K562 (cell line): ENCODE measurements at regions not wholly inside any gene's neighbourhood (a gene's known extent, or its start where the extent isn't known, plus 50 kb on each side); places are given as distances from the start of the nearest gene placed in this dataset.

Experiments
- ATAC-seq: fragments of 200-7000 bp; cut with Tn5 transposase; 3 replicates; pipeline ENCODE4 v1.9.1; 2020; ENCODE audit warnings: moderate library complexity
- BruUV-seq: library from RNA; stranded (reverse); fragments of 400-500 nt; replicated peaks from 2 replicates; lab custom pipeline; 2021; lab: Mats Ljungman, UMichigan
- CTCF ChIA-PET: fragments of 300-600 bp; formaldehyde crosslinking; extraction: SDS; loops from one replicate; lab custom pipeline; 2021; ENCODE audit warnings: low intra/inter-chr PET ratio; lab: Yijun Ruan, JAX
- POLR2A ChIA-PET: fragments of 300-600, 350-650 bp; sonication (Branson Sonifier 250); formaldehyde crosslinking; extraction: SDS; loops from one replicate; lab custom pipeline; 2021; ENCODE audit warnings: antibody characterized with exemption, inconsistent platforms; lab: Yijun Ruan, JAX
- DNase-seq, 4 experiments: peaks; one replicate each; pipeline versions ENCODE4 v3.0.0 to v3.0.0-alpha.2; 2011 to 2018; ENCODE audit warnings: low spot score in 3 of 4, mixed read lengths in 3 of 4; ENCODE audit errors: extremely low read depth in 1 of 4
- FAIRE-seq: peaks from 2 replicates; lab custom pipeline; 2011; peaks lifted over from hg19 to GRCh38; lab: Jason Lieb, UNC
- H2AFZ ChIP-seq: 2 replicates; pipeline ENCODE4 v1.6.0; 2011; ENCODE audit warnings: low read depth, low read length, control low read depth, inconsistent platforms
- H3K27ac ChIP-seq: fragments of 200-600 bp; 3 replicates; pipeline ENCODE4 v1.8.0; 2011; ENCODE audit warnings: low read depth, mild to moderate bottlenecking, control low read depth, inconsistent platforms, low read length, moderate library complexity, mixed read lengths; ENCODE audit errors: extremely low read depth
- H3K27me3 ChIP-seq, 2 experiments: fragments of 300-600 bp in 1 of 2; 2 replicates in 1 of 2; 3 replicates in 1 of 2; pipeline versions ENCODE4 v1.6.0 to v1.8.0; 2011; ENCODE audit warnings: inconsistent platforms in 2 of 2, low read length in 2 of 2, mild to moderate bottlenecking in 1 of 2, mixed read lengths in 1 of 2, moderate library complexity in 1 of 2; ENCODE audit not compliant: control insufficient read depth in 2 of 2, insufficient read depth in 2 of 2
- H3K36me3 ChIP-seq: fragments of 300-600 bp; 3 replicates; pipeline ENCODE4 v1.8.0; 2011; ENCODE audit warnings: mild to moderate bottlenecking, low read length, inconsistent platforms; ENCODE audit not compliant: control insufficient read depth, insufficient read depth
- H3K4me1 ChIP-seq, 2 experiments: fragments of 200-600 bp in 1 of 2; replicated peaks in 1 of 2; 2 replicates in 1 of 2; 3 replicates in 1 of 2; pipeline versions ENCODE4 v1.5.1 to v1.8.0; 2011; ENCODE audit warnings: inconsistent platforms in 2 of 2, low read length in 2 of 2, mild to moderate bottlenecking in 1 of 2, mixed read lengths in 1 of 2, moderate library complexity in 1 of 2; ENCODE audit not compliant: control insufficient read depth in 2 of 2, insufficient read depth in 2 of 2
- H3K4me2 ChIP-seq: 2 replicates; pipeline ENCODE4 v1.6.1; 2011; ENCODE audit warnings: low read length, control low read depth, inconsistent platforms, mixed read lengths; ENCODE audit not compliant: insufficient read depth
- H3K4me3 ChIP-seq: fragments of 200-600 bp; sonication (generic), shearing (Covaris generic); 2 replicates; pipeline ENCODE4 v1.5.1; 2016; ENCODE audit warnings: control low read depth, inconsistent platforms
- H3K79me2 ChIP-seq: fragments of 200-600 bp; 3 replicates; pipeline ENCODE4 v1.8.0; 2011; ENCODE audit warnings: low read length, inconsistent platforms; ENCODE audit not compliant: control insufficient read depth, insufficient read depth
- H3K9ac ChIP-seq, 2 experiments: 2 replicates each; pipeline versions ENCODE4 v1.6.0 to v1.6.1; 2011; ENCODE audit warnings: low read depth in 2 of 2, low read length in 2 of 2, control low read depth in 1 of 2, inconsistent platforms in 1 of 2, mild to moderate bottlenecking in 1 of 2, mixed read lengths in 1 of 2; ENCODE audit not compliant: insufficient read depth in 1 of 2
- H3K9me1 ChIP-seq: one replicate; pipeline ENCODE4 v1.6.0; 2011; ENCODE audit warnings: inconsistent platforms, mild to moderate bottlenecking, low read length, moderate library complexity; ENCODE audit not compliant: control insufficient read depth, insufficient read depth
- H3K9me3 ChIP-seq: replicated peaks from 2 replicates; pipeline ENCODE4 v1.5.1; 2011; ENCODE audit warnings: low read depth, low read length, inconsistent platforms; ENCODE audit not compliant: control insufficient read depth, insufficient read depth
- H4K20me1 ChIP-seq: replicated peaks from 2 replicates; pipeline ENCODE4 v1.6.1; 2011; ENCODE audit warnings: low read length, inconsistent platforms, mixed read lengths; ENCODE audit not compliant: control insufficient read depth, insufficient read depth
- BACH1 ChIP-seq: fragments of 200-800 bp; sonication (Bioruptor generic); IDR thresholded peaks from 2 replicates; pipeline ENCODE4 v1.6.1; 2016; ENCODE audit warnings: missing genetic modification characterization, missing compliant biosample characterization
- CBFB ChIP-seq: sonication (generic); formaldehyde crosslinking; IDR thresholded peaks from 2 replicates; pipeline ENCODE4 v1.4.0; 2020; ENCODE audit warnings: mild to moderate bottlenecking, missing genetic modification reagents
- CBX3 ChIP-seq, 2 experiments: IDR thresholded peaks; 1 replicate in 1 of 2; 2 replicates in 1 of 2; pipeline ENCODE4 v1.6.1; 2012; ENCODE audit warnings: inconsistent platforms in 2 of 2, low read length in 2 of 2, borderline replicate concordance in 1 of 2, control low read depth in 1 of 2
- ERF ChIP-seq: fragments of 450-650 bp; formaldehyde crosslinking; IDR thresholded peaks from 2 replicates; pipeline ENCODE4 v1.4.0; 2020; ENCODE audit warnings: mild to moderate bottlenecking, mixed read lengths
- FOXP1 ChIP-seq: sonication (generic); formaldehyde crosslinking; IDR thresholded peaks from 2 replicates; pipeline ENCODE4 v1.8.0; 2022; ENCODE audit warnings: mild to moderate bottlenecking, missing genetic modification reagents
- KAT8 ChIP-seq: fragments of 450-650 bp; IDR thresholded peaks from 2 replicates; pipeline ENCODE4 v1.6.1; 2016; ENCODE audit warnings: low read depth, mild to moderate bottlenecking
- MBD1 ChIP-seq: fragments of 250-450 bp; sonication (Bioruptor Pico); IDR thresholded peaks from 2 replicates; pipeline ENCODE4 v1.8.0; 2022; ENCODE audit warnings: inconsistent platforms
- PTRF ChIP-seq: fragments of 450-650 bp; IDR thresholded peaks from 2 replicates; pipeline ENCODE4 v1.6.1; 2016; ENCODE audit warnings: mild to moderate bottlenecking, missing genetic modification characterization, missing compliant biosample characterization
- RBM15 ChIP-seq: fragments of 200-400 bp; formaldehyde crosslinking; IDR thresholded peaks from 2 replicates; pipeline ENCODE4 v1.6.1; 2018; ENCODE audit warnings: mild to moderate bottlenecking, low read length, moderate library complexity; ENCODE audit not compliant: insufficient read depth
- RCOR1 ChIP-seq, 2 experiments: IDR thresholded peaks; 2 replicates each; pipeline ENCODE4 v1.6.1; 2012; ENCODE audit warnings: low read depth in 2 of 2, low read length in 2 of 2, borderline replicate concordance in 1 of 2, improper control_type of control experiment in 1 of 2
- RFX5 ChIP-seq: IDR thresholded peaks from 2 replicates; pipeline ENCODE4 v1.6.1; 2011; ENCODE audit warnings: low read depth, mild to moderate bottlenecking, improper control_type of control experiment, low read length
- U2AF2 ChIP-seq: fragments of 200-400 bp; formaldehyde crosslinking; optimal IDR thresholded peaks from 2 replicates; pipeline ENCODE3; 2017; ENCODE audit warnings: low read depth, mild to moderate bottlenecking, low read length
- ZFP30 ChIP-seq: fragments of 250-450 bp; sonication (Bioruptor Pico); IDR thresholded peaks from 2 replicates; pipeline ENCODE4 v1.8.0; 2022; ENCODE audit warnings: moderate library complexity, mild to moderate bottlenecking, inconsistent platforms, borderline replicate concordance
- ZNF57 ChIP-seq: fragments of 450-650 bp; formaldehyde crosslinking; IDR thresholded peaks from 2 replicates; pipeline ENCODE4 v1.4.0; 2020; ENCODE audit warnings: mild to moderate bottlenecking, moderate library complexity
- ZNF699 ChIP-seq: fragments of 250-450 bp; sonication (Bioruptor Pico); IDR thresholded peaks from 2 replicates; pipeline ENCODE4 v1.8.0; 2021; ENCODE audit warnings: mild to moderate bottlenecking, moderate library complexity; ENCODE audit not compliant: insufficient replicate concordance
- WGBS: fragments of 100-300 bp; shearing (Covaris generic); methylation state at CpG from one replicate; pipeline ENCODE4 v1.1.6; 2016; ENCODE audit warnings: low coverage, mixed read lengths; ENCODE audit not compliant: insufficient coverage; ENCODE audit errors: missing lambda C conversion rate; 5-methylcytosine and 5-hydroxymethylcytosine counted together
- in situ Hi-C: fragments of 300-500 bp; cut with MboI; formaldehyde crosslinking; loops from 4 replicates; pipeline ENCODE4 v1.15.0; 2018; ENCODE audit warnings: inconsistent platforms, mixed read lengths
- intact Hi-C: fragments of 100-400 bp; cut with micrococcal nuclease; formaldehyde crosslinking; loops from 2 replicates; pipeline ENCODE4 v1.14.2; 2022

- no peaks in the 10 kb centered on the region for H4K20me1 ChIP-seq
- H3K9me1 ChIP-seq, result no peaks in the 10 kb centered on the region
- no peak overlapping the region for H3K27ac ChIP-seq
- no peaks in the 10 kb centered on the region for H3K79me2 ChIP-seq
- H3K4me2 ChIP-seq, result no peak overlapping the region
- no peak overlapping the region for H2AFZ ChIP-seq
- ChIA-PET CTCF (no interaction called here), POLR2A (no interaction called here)
- FAIRE-seq, result no peak
- DNase-seq, result no peak
- in situ Hi-C loops, result no loop called here
- H3K9me3 ChIP-seq, result no peaks in the 10 kb centered on the region; the same call in 1 of the 2 replicates
- H3K9ac ChIP-seq, result no peak overlapping the region
- intact Hi-C loops, result no loop called here
- no peak for TF ChIP-seq ZNF699 (CRISPR knock-in tag)
- TF ChIP-seq ZFP30 (CRISPR knock-in tag), result no peak
- no peak for TF ChIP-seq CBX3 (IDR thresholded peaks at IDR 0.05; ENCODE audit: borderline replicate concordance in 1 of 2, low read length in 2 of 2)
- no peak for TF ChIP-seq MBD1 (CRISPR knock-in tag)
- no peak for TF ChIP-seq RCOR1 (IDR thresholded peaks at IDR 0.05; ENCODE audit: borderline replicate concordance in 1 of 2, low read depth in 2 of 2, low read length in 2 of 2)
- no peak for TF ChIP-seq ERF (CRISPR knock-in tag)
- TF ChIP-seq RFX5, result no peak
- TF ChIP-seq CBFB (CRISPR knock-in tag), result no peak
- no peak for TF ChIP-seq KAT8
- TF ChIP-seq PTRF, result no peak
- no peak for TF ChIP-seq U2AF2
- no peak for TF ChIP-seq ZNF57
- TF ChIP-seq FOXP1 (CRISPR knock-in tag), result no peak
- TF ChIP-seq RBM15, result no peak
- TF ChIP-seq BACH1 (tag), result no peak
- TF ChIP-seq, all 486 proteins: peak for 0
- H3K4me1 ChIP-seq, result no peaks in the 10 kb centered on the region
- no peaks in the 10 kb centered on the region for H3K36me3 ChIP-seq
- no peak overlapping the region for H3K4me3 ChIP-seq
- no peak for ATAC-seq
- H3K27me3 ChIP-seq, result no peaks in the 10 kb centered on the region
- BruUV-seq, result no TSS peak
- WGBS, result 2% methylated on average over 7 of the region's 7 CpGs
These were observed 1684.8 kb upstream of the TENM3 start for GRCh38 chr4:180558427-180558826.
